ENCODE measurements at regions not wholly inside any gene's neighbourhood (a gene's known extent, or its start where the extent isn't known, plus 50 kb on each side); places are given as distances from the start of the nearest gene placed in this dataset.

- H2AFZ ChIP-seq (ENCODE audit: low read length), result no peak overlapping the region
- no peaks in the 10 kb centered on the region for H3K79me2 ChIP-seq (ENCODE audit: insufficient read depth, low read length)
- H3K9me3 ChIP-seq (ENCODE audit: insufficient read depth, low read depth, low read length), result no peaks in the 10 kb centered on the region
- no peak overlapping the region for H3K9ac ChIP-seq (ENCODE audit: low read depth, low read length, poor library complexity, severe bottlenecking)
- H3K27me3 ChIP-seq (ENCODE audit: insufficient read depth, low read length, poor library complexity, severe bottlenecking), result no peaks in the 10 kb centered on the region
- no peaks in the 10 kb centered on the region for H3K4me1 ChIP-seq (ENCODE audit: insufficient read depth, low read length, poor library complexity, severe bottlenecking)
- no peaks in the 10 kb centered on the region for H3K9me2 ChIP-seq (replicated peaks; ENCODE audit: low read depth, low read length)
- TF ChIP-seq CTCF (conservative IDR thresholded peaks at IDR 0.05; ENCODE audit: low read length) (no peak), EZH2phosphoT487 (IDR thresholded peaks at IDR 0.05; ENCODE audit: borderline replicate concordance) (no peak)
- no peaks in the 10 kb centered on the region for H3F3A ChIP-seq (ENCODE audit: low read depth)
- H3K36me3 ChIP-seq (ENCODE audit: insufficient read depth, low read length), result no peaks in the 10 kb centered on the region
- no peak overlapping the region for H3K4me3 ChIP-seq (ENCODE audit: low read length, poor library complexity, severe bottlenecking)
- no peaks in the 10 kb centered on the region for H4K20me1 ChIP-seq (ENCODE audit: insufficient read depth, low read length, poor library complexity, severe bottlenecking)
- no peak overlapping the region for H3K4me2 ChIP-seq (ENCODE audit: low read depth, low read length, poor library complexity, severe bottlenecking)
Measured at GRCh38 chr3:83842511-83842910, 1116.3 kb upstream of the CADM2 start.

DNA sequence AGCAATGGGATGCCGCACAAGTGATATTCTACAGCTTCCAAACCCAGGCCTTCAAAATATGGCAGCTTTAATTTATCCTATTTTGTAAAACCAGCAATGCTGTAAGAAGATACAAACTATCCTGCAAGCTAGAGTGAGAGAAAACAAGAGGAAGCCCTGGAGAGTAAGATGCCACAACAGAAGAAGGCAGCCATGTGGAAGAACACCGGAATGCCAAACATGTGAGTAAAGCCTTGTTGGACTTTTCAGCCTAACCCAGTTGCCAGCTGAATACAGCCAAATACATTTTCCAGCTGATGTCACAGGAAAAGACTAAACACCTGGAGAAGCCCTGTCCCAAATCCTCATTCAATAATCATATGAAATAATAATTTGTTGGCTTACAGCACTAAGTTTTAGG lies 1115.1 kb upstream of the CADM2 start:
- Histone ChIP-seq H3K79me2 (ENCODE audit: insufficient read depth, low read length) (no peaks in the 10 kb centered on the region), H3K9me3 (ENCODE audit: insufficient read depth, low read depth, low read length) (no peaks in the 10 kb centered on the region), H4K20me1 (ENCODE audit: insufficient read depth, low read length, poor library complexity, severe bottlenecking) (no peaks in the 10 kb centered on the region), H3F3A (ENCODE audit: low read depth) (no peaks in the 10 kb centered on the region), H3K27me3 (ENCODE audit: insufficient read depth, low read length, poor library complexity, severe bottlenecking) (no peaks in the 10 kb centered on the region), H3K36me3 (ENCODE audit: insufficient read depth, low read length) (no peaks in the 10 kb centered on the region), H3K4me2 (ENCODE audit: low read depth, low read length, poor library complexity, severe bottlenecking) (no peak overlapping the region), H2AFZ (ENCODE audit: low read length) (no peak overlapping the region), H3K9me2 (replicated peaks; ENCODE audit: low read depth, low read length) (no peaks in the 10 kb centered on the region), H3K4me3 (ENCODE audit: low read length, poor library complexity, severe bottlenecking) (no peak overlapping the region), H3K4me1 (ENCODE audit: insufficient read depth, low read length, poor library complexity, severe bottlenecking) (no peaks in the 10 kb centered on the region), H3K9ac (ENCODE audit: low read depth, low read length, poor library complexity, severe bottlenecking) (no peak overlapping the region)
- TF ChIP-seq EZH2phosphoT487 (IDR thresholded peaks at IDR 0.05; ENCODE audit: borderline replicate concordance), result no peak
- TF ChIP-seq CTCF (conservative IDR thresholded peaks at IDR 0.05; ENCODE audit: low read length), result no peak

GRCh38 chr3:83849106-83849730 lies 1109.6 kb upstream of the CADM2 start:
- no peaks in the 10 kb centered on the region for H3K9me2 ChIP-seq (replicated peaks; ENCODE audit: low read depth, low read length)
- TF ChIP-seq CTCF (conservative IDR thresholded peaks at IDR 0.05; ENCODE audit: low read length) (no peak), EZH2phosphoT487 (IDR thresholded peaks at IDR 0.05; ENCODE audit: borderline replicate concordance) (no peak)
- no peaks in the 10 kb centered on the region for H3K27me3 ChIP-seq (ENCODE audit: insufficient read depth, low read length, poor library complexity, severe bottlenecking)
- H3F3A ChIP-seq (ENCODE audit: low read depth), result no peaks in the 10 kb centered on the region
- H3K4me1 ChIP-seq (ENCODE audit: insufficient read depth, low read length, poor library complexity, severe bottlenecking), result no peaks in the 10 kb centered on the region
- H3K79me2 ChIP-seq (ENCODE audit: insufficient read depth, low read length), result no peaks in the 10 kb centered on the region
- H4K20me1 ChIP-seq (ENCODE audit: insufficient read depth, low read length, poor library complexity, severe bottlenecking), result no peaks in the 10 kb centered on the region
- H3K9ac ChIP-seq (ENCODE audit: low read depth, low read length, poor library complexity, severe bottlenecking), result no peak overlapping the region
- no peak overlapping the region for H3K4me2 ChIP-seq (ENCODE audit: low read depth, low read length, poor library complexity, severe bottlenecking)
- H3K36me3 ChIP-seq (ENCODE audit: insufficient read depth, low read length), result no peaks in the 10 kb centered on the region
- no peak overlapping the region for H3K4me3 ChIP-seq (ENCODE audit: low read length, poor library complexity, severe bottlenecking)
- no peak overlapping the region for H2AFZ ChIP-seq (ENCODE audit: low read length)
- no peaks in the 10 kb centered on the region for H3K9me3 ChIP-seq (ENCODE audit: insufficient read depth, low read depth, low read length)
